ENCODE measurements at regions not wholly inside any gene's neighbourhood (a gene's known extent, or its start where the extent isn't known, plus 50 kb on each side); places are given as distances from the start of the nearest gene placed in this dataset.
A peak's percentile ranks its signal among the peaks of the same experiment; 100 is the strongest.

GRCh38 chr19:31491242-31491641 lies 142.0 kb upstream of the TSHZ3 start (continued):
- no peak for TF ChIP-seq CTCF (IDR thresholded peaks at IDR 0.05; ENCODE audit: low read depth, low read length, missing input control)
- TF ChIP-seq FOXA1 (IDR thresholded peaks at IDR 0.05) = no peak
- no peak for TF ChIP-seq MAX (IDR thresholded peaks at IDR 0.05)

- H3K27me3 ChIP-seq (ENCODE audit: control insufficient read depth in 4 of 4, insufficient read depth in 4 of 4, low read length in 3 of 4) = no peaks in the 10 kb centered on the region
- DNase-seq (ENCODE audit: low spot score) = no peak
- H3K4me1 ChIP-seq (ENCODE audit: control insufficient read depth in 4 of 4, insufficient read depth in 4 of 4, low read length in 3 of 4) = no peaks in the 10 kb centered on the region
- H3K27ac ChIP-seq (ENCODE audit: low read depth in 1 of 2, low read length in 2 of 2) = no peak overlapping the region
- H3K9ac ChIP-seq (ENCODE audit: low read depth in 1 of 2, low read length in 2 of 2) = no peak overlapping the region
- WGBS = 81% methylated on average over 3 of the region's 3 CpGs
- TF ChIP-seq NR2F2 (IDR thresholded peaks at IDR 0.05) = no peak
- TF ChIP-seq GABPA (IDR thresholded peaks at IDR 0.05 in 1 of 2, conservative IDR thresholded peaks at IDR 0.05 in 1 of 2) = no peak
- TF ChIP-seq SP1 (IDR thresholded peaks at IDR 0.05) = no peak
- no peak for TF ChIP-seq FOXA2 (IDR thresholded peaks at IDR 0.05)
- no peak for TF ChIP-seq TAF1 (conservative IDR thresholded peaks at IDR 0.05)
- H3K9me3 ChIP-seq (ENCODE audit: control insufficient read depth in 4 of 4, low read length in 3 of 4) = no peaks in the 10 kb centered on the region
- no peaks in the 10 kb centered on the region for H3K36me3 ChIP-seq (ENCODE audit: control insufficient read depth in 4 of 4, insufficient read depth in 3 of 4, low read depth in 1 of 4, low read length in 3 of 4)
- H3K4me3 ChIP-seq (ENCODE audit: low read depth in 1 of 3, low read length in 3 of 3) = no peak overlapping the region
Observed at GRCh38 chr19:31492050-31492449, 142.8 kb upstream of the TSHZ3 start.

GRCh38 chr19:31496076-31496475 lies 146.8 kb upstream of the TSHZ3 start:
- H3K9ac ChIP-seq (ENCODE audit: low read depth in 1 of 2, low read length in 2 of 2) = no peak overlapping the region
- 86% methylated on average over 13 of the region's 13 CpGs for WGBS
- no peak overlapping the region for H3K27ac ChIP-seq (ENCODE audit: low read depth in 1 of 2, low read length in 2 of 2)
- no peak for DNase-seq (ENCODE audit: low spot score)
- TF ChIP-seq REST (IDR thresholded peaks at IDR 0.05) = no peak
- peaks cover 0 to 4% (median 0%) of the 10 kb centered on the region in 4 donors for H3K27me3 ChIP-seq (ENCODE audit: control insufficient read depth in 4 of 4, insufficient read depth in 4 of 4, low read length in 3 of 4)
- H3K36me3 ChIP-seq (ENCODE audit: control insufficient read depth in 4 of 4, insufficient read depth in 3 of 4, low read depth in 1 of 4, low read length in 3 of 4) = no peaks in the 10 kb centered on the region
- H3K9me3 ChIP-seq (ENCODE audit: control insufficient read depth in 4 of 4, low read length in 3 of 4) = no peaks in the 10 kb centered on the region
- no peaks in the 10 kb centered on the region for H3K4me1 ChIP-seq (ENCODE audit: control insufficient read depth in 4 of 4, insufficient read depth in 4 of 4, low read length in 3 of 4)
- H3K4me3 ChIP-seq (ENCODE audit: low read depth in 1 of 3, low read length in 3 of 3) = no peak overlapping the region

GRCh38 chr19:31497709-31498108 lies 148.5 kb upstream of the TSHZ3 start:
- H3K27ac ChIP-seq (ENCODE audit: low read depth in 1 of 2, low read length in 2 of 2) = no peak overlapping the region
- peak; percentile 8 for DNase-seq (ENCODE audit: low spot score)
- H3K36me3 ChIP-seq (ENCODE audit: control insufficient read depth in 4 of 4, insufficient read depth in 3 of 4, low read depth in 1 of 4, low read length in 3 of 4) = no peaks in the 10 kb centered on the region
- H3K4me1 ChIP-seq (ENCODE audit: control insufficient read depth in 4 of 4, insufficient read depth in 4 of 4, low read length in 3 of 4) = no peaks in the 10 kb centered on the region
- H3K9ac ChIP-seq (ENCODE audit: low read depth in 1 of 2, low read length in 2 of 2) = no peak overlapping the region
- 78% methylated on average over 2 of the region's 2 CpGs for WGBS
- H3K4me3 ChIP-seq (ENCODE audit: low read depth in 1 of 3, low read length in 3 of 3) = no peak overlapping the region
- no peaks in the 10 kb centered on the region for H3K9me3 ChIP-seq (ENCODE audit: control insufficient read depth in 4 of 4, low read length in 3 of 4)
- TF ChIP-seq GABPA (IDR thresholded peaks at IDR 0.05 in 1 of 2, conservative IDR thresholded peaks at IDR 0.05 in 1 of 2) = no peak
- TF ChIP-seq HNF4A (conservative IDR thresholded peaks at IDR 0.05) = no peak
- no peak for TF ChIP-seq ATF3 (IDR thresholded peaks at IDR 0.05)
- TF ChIP-seq MAX (IDR thresholded peaks at IDR 0.05) = no peak
- TF ChIP-seq TAF1 (conservative IDR thresholded peaks at IDR 0.05) = no peak
- no peak for TF ChIP-seq SP1 (IDR thresholded peaks at IDR 0.05)
- TF ChIP-seq FOXA1 (IDR thresholded peaks at IDR 0.05) = no peak
- no peak for TF ChIP-seq HNF4G (IDR thresholded peaks at IDR 0.05)
- H3K27me3 ChIP-seq (ENCODE audit: control insufficient read depth in 4 of 4, insufficient read depth in 4 of 4, low read length in 3 of 4) = peaks cover 0 to 4% (median 0%) of the 10 kb centered on the region in 4 donors
